ENCODE measurements at regions not wholly inside any gene's neighbourhood (a gene's known extent, or its start where the extent isn't known, plus 50 kb on each side); places are given as distances from the start of the nearest gene placed in this dataset.
A peak's percentile ranks its signal among the peaks of the same experiment; 100 is the strongest.
"Not testable (repeated sequence)": the region's sequence is repeated elsewhere in the genome, so short reads cannot be mapped to it uniquely, and the experiment has no call there.

- no peak for DNase-seq (ENCODE audit: low spot score)
Measured at GRCh38 chr1:189141056-189141455, 1336.6 kb downstream of the BRINP3 start.

- no peak for DNase-seq (ENCODE audit: low spot score)
Measured at GRCh38 chr1:189149547-189150375, 1327.9 kb downstream of the BRINP3 start.

GRCh38 chr1:189150624-189151023, 1327.0 kb downstream of the BRINP3 start:
- DNase-seq (ENCODE audit: low spot score) = no peak

GRCh38 chr1:189151361-189151760, 1326.3 kb downstream of the BRINP3 start:
- DNase-seq (ENCODE audit: low spot score) = no peak

- DNase-seq (ENCODE audit: low spot score) = no peak
Measured at GRCh38 chr1:189152685-189153084, 1325.0 kb downstream of the BRINP3 start.

GRCh38 chr1:189158155-189158554, 1319.5 kb downstream of the BRINP3 start:
- peak; percentile 35 for DNase-seq (ENCODE audit: low spot score)

- DNase-seq (ENCODE audit: low spot score) = no peak
Measured at GRCh38 chr1:189175889-189176288, 1301.8 kb downstream of the BRINP3 start.

GRCh38 chr1:189180057-189180456, 1297.6 kb downstream of the BRINP3 start:
- no peak for DNase-seq (ENCODE audit: low spot score)

- no peak for DNase-seq (ENCODE audit: low spot score)
Measured at GRCh38 chr1:189185097-189185496, 1292.6 kb downstream of the BRINP3 start.

GRCh38 chr1:189192741-189193520, 1284.7 kb downstream of the BRINP3 start:
- no peak for DNase-seq (ENCODE audit: low spot score)

- DNase-seq (ENCODE audit: low spot score) = no peak
Measured at GRCh38 chr1:189205863-189206262, 1271.8 kb downstream of the BRINP3 start.

- DNase-seq (ENCODE audit: low spot score) = no peak
Measured at GRCh38 chr1:189206617-189207016, 1271.0 kb downstream of the BRINP3 start.

- DNase-seq (ENCODE audit: low spot score) = no peak
Measured at GRCh38 chr1:189211742-189212141, 1265.9 kb downstream of the BRINP3 start.

GRCh38 chr1:189212606-189213005, 1265.1 kb downstream of the BRINP3 start:
- DNase-seq (ENCODE audit: low spot score) = no peak

- no peak for DNase-seq (ENCODE audit: low spot score)
Measured at GRCh38 chr1:189216886-189217285, 1260.8 kb downstream of the BRINP3 start.

GRCh38 chr1:189217646-189218045, 1260.0 kb downstream of the BRINP3 start:
- no peak for DNase-seq (ENCODE audit: low spot score)

- no peak for DNase-seq (ENCODE audit: low spot score)
Measured at GRCh38 chr1:189220750-189221149, 1256.9 kb downstream of the BRINP3 start.

- not testable (repeated sequence) for DNase-seq (ENCODE audit: low spot score)
Measured at GRCh38 chr1:189225794-189226145, 1251.9 kb downstream of the BRINP3 start.

- DNase-seq (ENCODE audit: low spot score) = no peak
Measured at GRCh38 chr1:189226779-189227178, 1250.9 kb downstream of the BRINP3 start.

GRCh38 chr1:189237008-189237407, 1240.7 kb downstream of the BRINP3 start:
- DNase-seq (ENCODE audit: low spot score) = no peak

GRCh38 chr1:189253601-189254350, 1223.9 kb downstream of the BRINP3 start:
- no peak for DNase-seq (ENCODE audit: low spot score)

- DNase-seq (ENCODE audit: low spot score) = not testable (repeated sequence)
Measured at GRCh38 chr1:189261128-189261527, 1216.5 kb downstream of the BRINP3 start.

Measured in mesenteric fat pad (tissue), 1 donor.